GM10248 (cell line): ENCODE measurements at regions not wholly inside any gene's neighbourhood (a gene's known extent, or its start where the extent isn't known, plus 50 kb on each side); places are given as distances from the start of the nearest gene placed in this dataset.
"Not testable (repeated sequence)": the region's sequence is repeated elsewhere in the genome, so short reads cannot be mapped to it uniquely, and the experiment has no call there.

ENCODE experiments used
- CTCF ChIA-PET: fragments of 300-600 bp; sonication (Branson Sonifier 250); formaldehyde crosslinking; extraction: SDS; loops from one replicate; lab custom pipeline; 2021; ENCODE audit warnings: antibody characterized with exemption; lab: Yijun Ruan, JAX
- POLR2A ChIA-PET: fragments of 350-650 bp; sonication (Branson Sonifier 250); formaldehyde crosslinking; extraction: SDS; loops from one replicate; lab custom pipeline; 2020; ENCODE audit warnings: antibody characterized with exemption; lab: Yijun Ruan, JAX
- DNase-seq: peaks from one replicate; pipeline ENCODE4 v3.0.0; 2012; ENCODE audit errors: extremely low spot score
- TF ChIP-seq, protein P1 (sequence below): IDR thresholded peaks from 2 replicates; pipeline ENCODE4 v1.5.1; 2012; ENCODE audit warnings: mild to moderate bottlenecking, low read depth; ENCODE audit errors: extremely low read depth, missing control alignments, control extremely low read depth

GRCh38 chr7:112982441-112983063 lies 104.1 kb downstream of the GPR85 start:
- ChIA-PET POLR2A (no interaction called here), CTCF (no interaction called here)
- TF ChIP-seq, protein P1, sequence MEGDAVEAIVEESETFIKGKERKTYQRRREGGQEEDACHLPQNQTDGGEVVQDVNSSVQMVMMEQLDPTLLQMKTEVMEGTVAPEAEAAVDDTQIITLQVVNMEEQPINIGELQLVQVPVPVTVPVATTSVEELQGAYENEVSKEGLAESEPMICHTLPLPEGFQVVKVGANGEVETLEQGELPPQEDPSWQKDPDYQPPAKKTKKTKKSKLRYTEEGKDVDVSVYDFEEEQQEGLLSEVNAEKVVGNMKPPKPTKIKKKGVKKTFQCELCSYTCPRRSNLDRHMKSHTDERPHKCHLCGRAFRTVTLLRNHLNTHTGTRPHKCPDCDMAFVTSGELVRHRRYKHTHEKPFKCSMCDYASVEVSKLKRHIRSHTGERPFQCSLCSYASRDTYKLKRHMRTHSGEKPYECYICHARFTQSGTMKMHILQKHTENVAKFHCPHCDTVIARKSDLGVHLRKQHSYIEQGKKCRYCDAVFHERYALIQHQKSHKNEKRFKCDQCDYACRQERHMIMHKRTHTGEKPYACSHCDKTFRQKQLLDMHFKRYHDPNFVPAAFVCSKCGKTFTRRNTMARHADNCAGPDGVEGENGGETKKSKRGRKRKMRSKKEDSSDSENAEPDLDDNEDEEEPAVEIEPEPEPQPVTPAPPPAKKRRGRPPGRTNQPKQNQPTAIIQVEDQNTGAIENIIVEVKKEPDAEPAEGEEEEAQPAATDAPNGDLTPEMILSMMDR, result no peak
- DNase-seq, result peak; percentile 13

GRCh38 chr7:112981966-112982365 lies 104.7 kb downstream of the GPR85 start:
- ChIA-PET CTCF (no interaction called here), POLR2A (no interaction called here)
- no peak for DNase-seq
- TF ChIP-seq, protein P1, result no peak

DNA sequence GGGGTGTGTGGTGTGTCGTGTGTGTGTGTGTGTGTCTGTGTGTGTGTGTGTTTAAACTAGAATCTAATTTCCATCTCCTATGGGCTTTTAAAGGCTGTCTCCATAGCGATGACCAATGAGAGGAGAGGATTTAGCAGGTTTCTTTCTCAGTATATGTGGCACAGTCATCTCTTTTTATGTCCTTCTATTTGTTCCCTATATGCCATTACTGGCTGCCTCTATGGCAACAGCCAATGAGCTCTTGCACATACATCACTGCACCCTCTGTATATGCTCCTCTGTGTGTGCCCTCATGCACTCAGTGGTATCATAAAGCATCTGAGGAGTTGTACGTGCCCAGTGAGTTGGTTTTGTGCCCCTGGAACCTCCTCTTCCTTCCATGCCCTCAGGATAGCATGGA lies 107.6 kb downstream of the GPR85 start:
- CTCF ChIA-PET, POLR2A ChIA-PET, DNase-seq: not testable (repeated sequence)

GRCh38 chr7:112977244-112977955 lies 109.2 kb downstream of the GPR85 start:
- POLR2A ChIA-PET, DNase-seq, CTCF ChIA-PET: not testable (repeated sequence)

GRCh38 chr7:112970771-112971170 lies 115.9 kb downstream of the GPR85 start:
- ChIA-PET POLR2A (no interaction called here), CTCF (interaction anchor here (0.7 to 1.5 kb wide), 2 partner anchors 31 to 85 kb away, joined by 3 read pairs; a partner anchor contains a TSS)
- no peak for DNase-seq
- TF ChIP-seq, protein P1, result no peak

DNA sequence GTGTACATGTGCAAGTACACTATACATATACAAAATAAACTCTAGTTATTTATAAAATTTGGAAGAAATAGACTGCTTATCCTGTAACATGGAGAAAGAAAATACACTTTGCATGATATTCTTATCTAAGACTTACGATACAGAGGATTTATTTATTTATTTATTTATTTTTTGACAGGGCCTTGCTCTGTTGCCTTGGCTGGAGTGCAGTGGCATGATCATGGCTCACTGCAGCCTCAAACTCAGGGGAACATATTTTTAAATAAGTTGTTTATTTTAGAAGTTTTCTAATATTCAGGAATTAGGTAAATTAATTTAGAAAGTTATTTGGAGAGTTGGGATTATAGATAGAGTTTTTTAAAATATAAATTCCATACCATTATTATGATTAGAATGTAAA lies 116.7 kb downstream of the GPR85 start:
- POLR2A ChIA-PET, result no interaction called here
- CTCF ChIA-PET, result no interaction called here
- no peak for DNase-seq

GRCh38 chr7:112965506-112965905 lies 121.1 kb downstream of the GPR85 start:
- ChIA-PET POLR2A (no interaction called here), CTCF (interaction anchor here (1.6 kb wide), 1 partner anchor 186 kb away, joined by 3 read pairs; no protein-coding TSS in a partner anchor)
- no peak for DNase-seq
- TF ChIP-seq, protein P1, result no peak

More for the DNA sequence above, 116.7 kb downstream of the GPR85 start:
- TF ChIP-seq, protein P1, result no peak
